Right atrium auricular region (tissue), 2 donors: ENCODE measurements at regions not wholly inside any gene's neighbourhood (a gene's known extent, or its start where the extent isn't known, plus 50 kb on each side); places are given as distances from the start of the nearest gene placed in this dataset.

ENCODE experiments used
- DNase-seq: peaks from one replicate; pipeline ENCODE4 v3.0.0-alpha.2; 2019; ENCODE audit warnings: low spot score
- H3K27ac ChIP-seq, 2 donors: fragments of 200-600 bp; sonication (generic); 1 replicate in 1 of 2; 2 replicates in 1 of 2; pipeline ENCODE4 v1.5.1; 2016 to 2019
- H3K27me3 ChIP-seq, 2 donors: fragments of 200-600 bp; sonication (generic); one replicate each; pipeline versions ENCODE4 v1.5.1 to v1.6.0; 2017 to 2019
- H3K36me3 ChIP-seq: fragments of 200-600 bp; sonication (generic); one replicate; pipeline ENCODE4 v1.5.1; 2016
- H3K4me1 ChIP-seq, 2 donors: fragments of 200-600 bp; sonication (generic); one replicate each; pipeline versions ENCODE4 v1.5.1 to v1.6.0; 2017 to 2019
- H3K4me3 ChIP-seq, 2 donors: fragments of 200-600 bp; sonication (generic); 1 replicate in 1 of 2; 2 replicates in 1 of 2; pipeline ENCODE4 v1.5.1; 2017 to 2019; ENCODE audit warnings: mild to moderate bottlenecking in 1 of 2, moderate library complexity in 1 of 2
- H3K9me3 ChIP-seq, 2 donors: fragments of 200-600 bp; sonication (generic); one replicate each; pipeline ENCODE4 v1.5.1; 2019
- TF ChIP-seq, protein P1 (sequence below), 2 donors: fragments of 200-600 bp; sonication (generic); IDR thresholded peaks; one replicate each; pipeline ENCODE4 v1.5.1; 2019; ENCODE audit warnings: antibody characterized with exemption in 2 of 2

DNA sequence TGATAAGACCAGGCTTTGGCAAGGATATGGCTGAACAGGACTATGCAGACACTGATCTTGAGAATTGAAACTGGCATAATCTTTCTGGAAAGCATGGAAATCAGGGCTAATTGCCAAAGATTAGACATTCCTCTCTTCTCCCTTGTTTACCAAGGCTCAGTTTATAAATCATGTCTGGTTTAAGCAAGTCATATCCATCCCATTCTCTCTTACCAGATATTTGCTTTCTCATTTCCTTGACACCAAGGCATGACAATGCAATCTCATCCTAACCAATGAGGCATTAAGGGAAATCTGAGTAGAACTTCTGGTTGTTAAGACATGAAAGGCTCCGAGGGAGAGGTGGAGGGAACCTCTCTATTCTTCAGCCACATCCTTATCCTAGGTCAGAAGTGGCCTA is 110.3 kb upstream of the CEP85L start:
- H3K27ac ChIP-seq = no peak overlapping the region
- no peaks in the 10 kb centered on the region for H3K36me3 ChIP-seq
- H3K4me1 ChIP-seq = no peaks in the 10 kb centered on the region
- H3K9me3 ChIP-seq = no peaks in the 10 kb centered on the region
- H3K4me3 ChIP-seq = no peak overlapping the region
- TF ChIP-seq, protein P1, sequence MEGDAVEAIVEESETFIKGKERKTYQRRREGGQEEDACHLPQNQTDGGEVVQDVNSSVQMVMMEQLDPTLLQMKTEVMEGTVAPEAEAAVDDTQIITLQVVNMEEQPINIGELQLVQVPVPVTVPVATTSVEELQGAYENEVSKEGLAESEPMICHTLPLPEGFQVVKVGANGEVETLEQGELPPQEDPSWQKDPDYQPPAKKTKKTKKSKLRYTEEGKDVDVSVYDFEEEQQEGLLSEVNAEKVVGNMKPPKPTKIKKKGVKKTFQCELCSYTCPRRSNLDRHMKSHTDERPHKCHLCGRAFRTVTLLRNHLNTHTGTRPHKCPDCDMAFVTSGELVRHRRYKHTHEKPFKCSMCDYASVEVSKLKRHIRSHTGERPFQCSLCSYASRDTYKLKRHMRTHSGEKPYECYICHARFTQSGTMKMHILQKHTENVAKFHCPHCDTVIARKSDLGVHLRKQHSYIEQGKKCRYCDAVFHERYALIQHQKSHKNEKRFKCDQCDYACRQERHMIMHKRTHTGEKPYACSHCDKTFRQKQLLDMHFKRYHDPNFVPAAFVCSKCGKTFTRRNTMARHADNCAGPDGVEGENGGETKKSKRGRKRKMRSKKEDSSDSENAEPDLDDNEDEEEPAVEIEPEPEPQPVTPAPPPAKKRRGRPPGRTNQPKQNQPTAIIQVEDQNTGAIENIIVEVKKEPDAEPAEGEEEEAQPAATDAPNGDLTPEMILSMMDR (IDR thresholded peaks at IDR 0.05) = no peak
- DNase-seq = no peak
- H3K27me3 ChIP-seq = no peaks in the 10 kb centered on the region

DNA sequence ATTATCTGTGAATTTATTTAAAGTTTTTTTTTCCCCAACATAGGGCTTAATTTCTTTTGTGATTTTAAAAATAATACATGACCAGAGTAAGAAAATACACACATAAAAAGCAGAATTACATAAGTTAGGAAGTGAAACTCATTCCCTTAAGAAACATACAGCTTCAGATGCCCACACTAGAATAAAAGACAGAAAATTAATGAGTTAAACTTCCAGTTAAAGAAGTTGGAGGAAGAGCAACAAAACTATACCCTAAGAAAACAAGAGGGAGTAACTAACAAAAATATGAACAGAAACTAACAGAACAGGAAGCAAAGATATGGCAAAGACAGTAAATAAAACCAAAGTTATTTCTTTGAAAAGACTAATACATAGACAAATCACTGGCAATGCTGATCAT is 107.6 kb upstream of the CEP85L start:
- H3K9me3 ChIP-seq = no peaks in the 10 kb centered on the region
- no peak overlapping the region for H3K27ac ChIP-seq
- no peaks in the 10 kb centered on the region for H3K4me1 ChIP-seq
- no peak for DNase-seq
- no peaks in the 10 kb centered on the region for H3K27me3 ChIP-seq
- H3K36me3 ChIP-seq = no peaks in the 10 kb centered on the region
- TF ChIP-seq, protein P1 (IDR thresholded peaks at IDR 0.05) = no peak
- H3K4me3 ChIP-seq = no peak overlapping the region

DNA sequence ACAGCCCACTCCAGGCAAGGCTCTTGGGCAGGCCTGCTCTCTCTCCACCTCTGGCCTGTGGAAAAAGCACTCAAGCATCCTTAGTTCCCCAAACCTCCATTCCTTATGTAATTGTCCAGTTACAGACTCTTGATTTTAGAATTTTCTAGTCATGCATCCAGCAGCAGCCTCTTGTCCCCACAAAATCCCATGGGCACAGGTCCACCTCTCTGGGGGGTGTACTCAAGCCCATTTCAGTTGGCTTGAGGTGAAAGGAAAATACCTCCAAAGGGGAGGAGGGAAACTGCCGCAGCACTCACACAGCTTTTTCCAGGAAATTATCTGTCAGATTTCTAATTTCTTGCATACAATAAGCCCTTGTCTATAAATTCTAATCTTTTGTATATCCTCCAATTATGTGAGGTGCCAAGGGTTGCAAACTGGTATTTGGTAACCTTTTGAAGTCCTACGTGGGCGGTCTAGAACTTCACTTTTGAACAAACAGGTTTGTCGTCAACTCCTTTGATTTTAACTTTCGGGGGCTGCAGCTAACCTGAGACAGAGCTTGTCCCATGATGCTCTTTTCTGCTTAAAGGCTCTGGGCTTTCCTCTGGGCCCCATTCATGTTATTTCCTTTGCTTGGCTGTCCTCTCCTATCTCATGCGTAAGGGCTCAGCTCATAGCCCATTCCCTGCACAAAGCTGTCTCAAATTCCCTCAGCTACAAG is 104.7 kb upstream of the CEP85L start:
- no peak overlapping the region for H3K4me3 ChIP-seq
- TF ChIP-seq, protein P1 (IDR thresholded peaks at IDR 0.05) = no peak
- H3K4me1 ChIP-seq = no peaks in the 10 kb centered on the region
- no peaks in the 10 kb centered on the region for H3K9me3 ChIP-seq
- no peaks in the 10 kb centered on the region for H3K36me3 ChIP-seq
- H3K27me3 ChIP-seq = no peaks in the 10 kb centered on the region
- DNase-seq = no peak
- H3K27ac ChIP-seq = no peak overlapping the region

DNA sequence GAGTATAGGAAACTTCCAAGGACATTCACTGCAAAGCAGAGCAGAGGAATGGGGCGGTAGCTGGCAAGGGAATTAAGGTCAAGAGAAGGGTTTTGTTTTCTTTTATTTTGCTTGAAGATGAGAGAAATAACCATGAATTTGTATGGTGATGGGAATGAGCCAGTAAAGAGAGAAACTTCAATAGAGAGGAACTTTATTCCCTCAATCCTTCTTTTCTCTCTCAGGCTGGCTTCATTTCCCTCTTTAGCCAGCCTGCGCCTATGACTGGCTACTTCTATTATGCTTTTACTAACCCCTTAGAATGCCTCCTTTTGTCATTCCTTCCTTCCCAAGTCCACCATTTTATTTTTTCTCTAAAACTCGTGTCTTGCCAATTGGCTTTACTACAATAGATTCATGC is 101.4 kb upstream of the CEP85L start:
- Histone ChIP-seq H3K36me3 (no peaks in the 10 kb centered on the region), H3K4me1 (peaks cover 0 to 10% of the 10 kb centered on the region in 2 donors), H3K9me3 (no peaks in the 10 kb centered on the region), H3K4me3 (no peak overlapping the region), H3K27me3 (no peaks in the 10 kb centered on the region), H3K27ac (no peak overlapping the region)
- TF ChIP-seq, protein P1 (IDR thresholded peaks at IDR 0.05) = no peak
- DNase-seq = no peak

DNA sequence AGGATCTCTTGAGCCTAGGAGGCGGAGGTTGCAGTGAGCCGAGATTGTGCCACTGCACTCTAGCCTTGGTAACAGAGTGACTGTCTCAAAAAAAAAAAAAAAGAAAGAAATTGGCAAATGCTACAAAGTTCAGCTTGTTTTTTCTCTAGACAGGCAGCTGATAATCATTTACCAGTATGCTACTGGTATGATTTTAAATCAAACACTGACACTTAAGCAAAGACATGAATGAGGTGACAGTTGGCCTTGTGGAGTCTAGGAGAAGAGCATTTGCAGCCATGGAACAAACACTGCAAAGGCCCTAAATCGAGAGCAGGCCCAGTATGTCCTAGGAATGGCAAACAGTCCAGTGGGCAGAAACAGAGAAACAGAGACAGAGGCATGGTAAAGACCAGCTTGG is 99.7 kb upstream of the CEP85L start:
- H3K4me1 ChIP-seq = peaks cover 0 to 10% of the 10 kb centered on the region in 2 donors
- no peak overlapping the region for H3K27ac ChIP-seq
- no peaks in the 10 kb centered on the region for H3K36me3 ChIP-seq
- no peak overlapping the region for H3K4me3 ChIP-seq
- no peaks in the 10 kb centered on the region for H3K9me3 ChIP-seq
- TF ChIP-seq, protein P1 (IDR thresholded peaks at IDR 0.05) = no peak
- no peaks in the 10 kb centered on the region for H3K27me3 ChIP-seq
- DNase-seq = no peak

DNA sequence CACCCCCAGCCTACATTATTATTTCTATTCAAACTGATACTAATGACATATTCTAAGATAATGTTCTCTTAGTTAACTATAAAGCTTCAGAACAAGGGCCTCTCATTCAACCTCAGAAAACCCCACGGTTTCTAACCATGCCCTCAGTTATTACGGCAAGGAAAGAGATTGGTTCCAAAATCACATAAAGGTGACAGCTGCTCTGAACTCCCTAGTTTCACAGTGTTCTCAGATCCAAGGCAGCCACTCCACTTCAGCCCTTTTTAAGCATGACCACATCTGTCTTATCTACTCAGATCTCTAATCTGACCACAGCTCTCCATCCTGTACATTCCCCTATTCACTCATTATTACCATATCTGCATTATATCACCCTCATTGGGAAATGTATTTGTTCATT is 98.8 kb upstream of the CEP85L start:
- TF ChIP-seq, protein P1 (IDR thresholded peaks at IDR 0.05) = no peak
- DNase-seq = no peak
- no peak overlapping the region for H3K27ac ChIP-seq
- H3K27me3 ChIP-seq = no peaks in the 10 kb centered on the region
- peaks cover 0 to 10% of the 10 kb centered on the region in 2 donors for H3K4me1 ChIP-seq
- no peaks in the 10 kb centered on the region for H3K36me3 ChIP-seq
- no peaks in the 10 kb centered on the region for H3K9me3 ChIP-seq
- no peak overlapping the region for H3K4me3 ChIP-seq
